ENCODE measurements at regions not wholly inside any gene's neighbourhood (a gene's known extent, or its start where the extent isn't known, plus 50 kb on each side); places are given as distances from the start of the nearest gene placed in this dataset.

- Histone ChIP-seq H3K9me2 (ENCODE audit: insufficient read depth, low read length) (no peaks in the 10 kb centered on the region), H3K36me3 (ENCODE audit: insufficient read depth, low read length) (no peaks in the 10 kb centered on the region), H3K9ac (ENCODE audit: low read length) (no peak overlapping the region), H3K4me3 (ENCODE audit: low read length) (no peak overlapping the region), H3F3A (ENCODE audit: insufficient read depth, low read length, poor library complexity, severe bottlenecking) (no peaks in the 10 kb centered on the region), H4K20me1 (ENCODE audit: insufficient read depth) (no peaks in the 10 kb centered on the region), H3K79me2 (replicated peaks; ENCODE audit: insufficient read depth, low read length) (no peaks in the 10 kb centered on the region), H3K27me3 (ENCODE audit: insufficient read depth, low read depth, low read length) (no peaks in the 10 kb centered on the region), H3K4me2 (ENCODE audit: low read length) (no peak overlapping the region), H3K9me3 (ENCODE audit: low read length) (no peaks in the 10 kb centered on the region), H3K27ac (ENCODE audit: low read length) (no peak overlapping the region), H2AFZ (ENCODE audit: low read depth, low read length) (no peak overlapping the region)
- TF ChIP-seq EP300 (conservative IDR thresholded peaks at IDR 0.05; ENCODE audit: poor library complexity, severe bottlenecking) = no peak
- TF ChIP-seq REST (IDR thresholded peaks at IDR 0.05; ENCODE audit: borderline replicate concordance) = no peak
- no peak for TF ChIP-seq POLR2AphosphoS5 (IDR thresholded peaks at IDR 0.05)
- no peak for TF ChIP-seq TAF1 (IDR thresholded peaks at IDR 0.05; ENCODE audit: low read depth)
- TF ChIP-seq SMC3 (conservative IDR thresholded peaks at IDR 0.05; ENCODE audit: poor library complexity) = no peak
- no peak for TF ChIP-seq MXI1 (conservative IDR thresholded peaks at IDR 0.05; ENCODE audit: poor library complexity, severe bottlenecking)
- no peak for TF ChIP-seq EZH2 (IDR thresholded peaks at IDR 0.05; ENCODE audit: borderline replicate concordance, insufficient read depth, low read length, poor library complexity, severe bottlenecking)
- TF ChIP-seq CTCF (IDR thresholded peaks at IDR 0.05; ENCODE audit: poor library complexity, severe bottlenecking) = no peak
- TF ChIP-seq RAD21 (conservative IDR thresholded peaks at IDR 0.05) = no peak
Observed at GRCh38 chr3:94280958-94281357, 218.1 kb downstream of the NSUN3 start.

- H3K9me2 ChIP-seq (ENCODE audit: insufficient read depth, low read length) = no peaks in the 10 kb centered on the region
- no peak overlapping the region for H2AFZ ChIP-seq (ENCODE audit: low read depth, low read length)
- no peaks in the 10 kb centered on the region for H3K27me3 ChIP-seq (ENCODE audit: insufficient read depth, low read depth, low read length)
- no peaks in the 10 kb centered on the region for H3K79me2 ChIP-seq (replicated peaks; ENCODE audit: insufficient read depth, low read length)
- H4K20me1 ChIP-seq (ENCODE audit: insufficient read depth) = no peaks in the 10 kb centered on the region
- no peak for TF ChIP-seq CTCF (IDR thresholded peaks at IDR 0.05; ENCODE audit: poor library complexity, severe bottlenecking)
- no peak for TF ChIP-seq TAF1 (IDR thresholded peaks at IDR 0.05; ENCODE audit: low read depth)
- TF ChIP-seq MXI1 (conservative IDR thresholded peaks at IDR 0.05; ENCODE audit: poor library complexity, severe bottlenecking) = no peak
- no peak for TF ChIP-seq RAD21 (conservative IDR thresholded peaks at IDR 0.05)
- TF ChIP-seq EP300 (conservative IDR thresholded peaks at IDR 0.05; ENCODE audit: poor library complexity, severe bottlenecking) = no peak
- no peak for TF ChIP-seq SMC3 (conservative IDR thresholded peaks at IDR 0.05; ENCODE audit: poor library complexity)
- no peak for TF ChIP-seq POLR2AphosphoS5 (IDR thresholded peaks at IDR 0.05)
- no peak for TF ChIP-seq EZH2 (IDR thresholded peaks at IDR 0.05; ENCODE audit: borderline replicate concordance, insufficient read depth, low read length, poor library complexity, severe bottlenecking)
- no peak for TF ChIP-seq REST (IDR thresholded peaks at IDR 0.05; ENCODE audit: borderline replicate concordance)
- H3K9me3 ChIP-seq (ENCODE audit: low read length) = no peaks in the 10 kb centered on the region
- no peak overlapping the region for H3K4me3 ChIP-seq (ENCODE audit: low read length)
- H3K27ac ChIP-seq (ENCODE audit: low read length) = no peak overlapping the region
- H3K9ac ChIP-seq (ENCODE audit: low read length) = no peak overlapping the region
- no peaks in the 10 kb centered on the region for H3F3A ChIP-seq (ENCODE audit: insufficient read depth, low read length, poor library complexity, severe bottlenecking)
- no peaks in the 10 kb centered on the region for H3K36me3 ChIP-seq (ENCODE audit: insufficient read depth, low read length)
- H3K4me2 ChIP-seq (ENCODE audit: low read length) = no peak overlapping the region
Observed at GRCh38 chr3:94285872-94286271, 223.0 kb downstream of the NSUN3 start.
